Fibroblast of skin of right quadriceps (primary cell): ENCODE measurements at regions not wholly inside any gene's neighbourhood (a gene's known extent, or its start where the extent isn't known, plus 50 kb on each side); places are given as distances from the start of the nearest gene placed in this dataset.
"Not testable (repeated sequence)": the region's sequence is repeated elsewhere in the genome, so short reads cannot be mapped to it uniquely, and the experiment has no call there.

ENCODE experiments used
- DNase-seq: peaks from one replicate; pipeline ENCODE4 v3.0.0-alpha.2; 2013

GRCh38 chr4:10803713-10804343, 119.3 kb upstream of the CLNK start:
- DNase-seq = peak; percentile 40

DNA sequence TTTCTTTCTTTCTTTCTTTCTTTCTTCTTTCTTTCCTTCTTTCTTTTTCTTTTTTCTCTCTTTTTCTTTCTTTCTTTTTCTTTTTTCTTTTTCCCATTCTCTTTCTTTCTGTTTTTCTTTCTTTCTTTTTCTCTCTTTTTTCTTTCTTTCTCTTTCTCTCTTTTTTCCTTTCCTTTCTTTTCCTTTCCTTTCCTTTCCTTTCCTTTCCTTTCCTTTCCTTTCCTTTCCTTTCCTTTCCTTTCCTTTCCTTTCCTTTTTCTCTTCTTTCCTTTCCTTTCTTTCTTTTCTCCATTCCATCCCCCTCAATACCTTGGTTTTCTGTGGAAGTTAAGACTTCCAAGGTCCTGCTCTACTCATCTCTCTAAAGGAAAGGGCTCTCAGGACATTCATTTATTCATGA, 102.8 kb upstream of the CLNK start:
- DNase-seq = no peak

DNA sequence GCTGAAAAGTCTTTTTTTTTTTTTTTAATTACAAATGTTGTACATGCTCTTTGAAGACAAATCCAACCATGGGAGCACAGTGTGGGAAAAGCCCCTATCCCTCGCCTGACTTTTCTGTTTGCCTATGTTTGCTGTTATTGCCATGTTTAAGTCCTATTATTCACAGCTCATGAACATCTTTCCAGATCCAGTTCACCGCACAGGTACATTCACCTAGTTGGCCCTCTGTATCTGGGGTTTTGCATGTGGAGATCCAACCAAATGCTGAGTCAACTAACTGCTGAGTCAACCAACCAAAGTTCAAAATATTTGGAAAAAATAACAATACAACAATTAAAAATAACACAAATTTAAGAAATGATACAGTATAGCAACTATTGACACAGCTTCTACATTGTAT, 100.1 kb upstream of the CLNK start:
- no peak for DNase-seq

DNA sequence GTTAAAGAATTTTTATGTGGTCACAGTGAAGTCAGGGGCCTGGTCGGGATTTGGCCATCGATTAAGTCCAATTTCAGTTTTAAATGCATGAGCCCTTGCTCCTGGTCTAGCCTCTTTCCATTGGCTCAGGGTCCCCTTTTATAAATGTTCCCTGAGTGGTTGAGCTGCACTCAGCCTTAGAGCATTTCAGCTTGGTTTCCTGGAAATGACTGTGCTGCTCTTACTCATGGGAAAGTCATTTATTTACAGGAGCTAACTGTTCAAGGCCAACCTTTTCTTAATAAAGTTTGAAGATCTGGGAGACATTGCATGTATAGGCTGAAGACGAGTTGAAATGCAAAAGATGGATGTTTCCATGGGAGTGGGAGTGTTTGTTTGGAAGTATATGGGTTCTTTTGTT, 98.8 kb upstream of the CLNK start:
- DNase-seq = peak; percentile 92

GRCh38 chr4:10781805-10782204, 97.2 kb upstream of the CLNK start:
- DNase-seq = no peak

GRCh38 chr4:10780803-10781202, 96.2 kb upstream of the CLNK start:
- not testable (repeated sequence) for DNase-seq

- not testable (repeated sequence) for DNase-seq
These were observed 90.6 kb upstream of the CLNK start for GRCh38 chr4:10775132-10775531.

- no peak for DNase-seq
These were observed 89.1 kb upstream of the CLNK start for GRCh38 chr4:10773656-10774055.

GRCh38 chr4:10773010-10773409, 88.4 kb upstream of the CLNK start:
- DNase-seq = no peak

DNA sequence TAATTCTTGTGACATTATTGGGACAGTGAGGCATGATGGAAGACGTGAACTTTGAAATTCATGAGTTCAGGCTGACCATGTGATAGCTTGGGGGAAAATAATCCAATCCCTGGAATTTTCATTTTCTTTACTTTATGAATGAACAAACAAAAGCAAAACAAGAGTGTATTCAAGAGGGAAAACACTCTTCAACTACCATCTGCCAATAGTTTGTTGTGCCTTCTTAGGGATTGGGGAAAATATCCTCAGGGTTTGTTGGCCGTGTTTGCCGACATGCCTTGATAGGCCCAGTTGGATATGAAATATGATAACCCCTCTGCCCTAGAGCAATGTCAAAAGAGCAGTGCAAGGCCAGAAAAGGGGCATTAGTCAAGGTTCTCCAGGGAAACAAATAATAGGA, 80.8 kb upstream of the CLNK start:
- DNase-seq = no peak

- DNase-seq = peak; percentile 99
These were observed 78.0 kb upstream of the CLNK start for GRCh38 chr4:10762561-10762960.

GRCh38 chr4:10761903-10762302, 77.3 kb upstream of the CLNK start:
- peak; percentile 90 for DNase-seq

DNA sequence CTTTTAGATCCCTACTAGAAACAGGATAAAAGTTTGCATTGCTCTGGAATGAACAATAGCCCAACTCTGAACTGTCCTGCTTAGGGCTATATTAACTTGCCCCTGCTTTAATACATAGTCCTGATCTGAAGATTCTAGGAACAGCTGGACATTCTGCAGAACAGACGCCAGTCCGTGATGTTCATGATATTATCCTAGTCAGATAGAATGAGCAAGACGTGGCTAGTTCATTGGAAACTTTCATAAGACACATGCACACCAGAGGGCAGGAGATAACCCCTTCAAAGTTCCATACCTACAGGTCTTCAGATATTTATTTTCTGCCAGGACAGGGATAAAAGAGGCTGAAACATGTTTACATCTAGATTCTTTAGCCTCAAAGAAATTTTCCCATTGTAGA, 75.5 kb upstream of the CLNK start:
- no peak for DNase-seq

- DNase-seq = peak; percentile 45
These were observed 74.3 kb upstream of the CLNK start for GRCh38 chr4:10758906-10759305.

GRCh38 chr4:10753856-10754402, 69.4 kb upstream of the CLNK start:
- peak; percentile 76 for DNase-seq

GRCh38 chr4:10753336-10753735, 68.8 kb upstream of the CLNK start:
- DNase-seq = peak; percentile 85

- no peak for DNase-seq
These were observed 66.1 kb upstream of the CLNK start for GRCh38 chr4:10750714-10751113.

DNA sequence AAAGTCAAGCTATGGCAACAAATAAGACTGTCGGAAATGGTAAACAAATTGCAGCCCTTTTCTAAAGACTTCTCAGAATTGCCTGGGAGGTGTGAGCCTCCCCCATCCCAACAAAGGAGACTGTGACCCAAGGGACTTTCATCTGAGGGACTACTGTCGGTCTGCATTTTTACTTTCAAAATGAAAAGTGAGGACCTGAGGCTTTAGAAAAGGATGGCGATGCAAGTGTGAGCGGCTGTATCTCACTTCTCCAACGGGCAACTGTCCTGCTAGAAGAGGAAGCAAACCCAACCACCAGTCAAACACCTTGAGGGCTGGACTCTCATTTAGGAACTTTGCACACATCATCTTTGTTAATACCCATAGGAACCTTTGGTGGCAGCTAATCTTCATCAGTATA, 62.6 kb upstream of the CLNK start:
- no peak for DNase-seq

- peak; percentile 85 for DNase-seq
These were observed 62.0 kb upstream of the CLNK start for GRCh38 chr4:10746371-10747171.

- DNase-seq = no peak
These were observed 58.8 kb upstream of the CLNK start for GRCh38 chr4:10743357-10743756.

- DNase-seq = no peak
These were observed 57.6 kb upstream of the CLNK start for GRCh38 chr4:10741961-10742699.

- peak; percentile 55 for DNase-seq
These were observed 56.5 kb upstream of the CLNK start for GRCh38 chr4:10740891-10741620.

DNA sequence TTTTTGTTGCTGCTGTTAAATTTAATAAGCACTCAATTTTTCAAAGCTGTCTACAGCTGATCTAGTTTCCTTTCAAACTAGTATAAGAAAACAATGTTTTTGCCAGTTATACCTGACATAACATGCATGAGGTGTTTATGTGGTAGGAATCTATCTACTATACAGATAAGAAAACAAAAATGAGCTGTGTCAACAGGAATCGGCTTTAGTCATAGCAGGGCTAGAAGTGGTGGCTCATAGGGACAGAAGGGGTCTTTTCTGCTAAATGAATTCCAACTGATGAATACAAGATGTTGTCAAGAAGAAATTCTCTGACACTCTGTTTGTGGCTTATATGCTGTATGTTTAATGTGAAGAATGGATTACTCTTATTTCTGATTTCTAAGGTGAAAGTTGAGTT, 55.7 kb upstream of the CLNK start:
- DNase-seq = no peak
